H54 (cell line): ENCODE measurements at regions not wholly inside any gene's neighbourhood (a gene's known extent, or its start where the extent isn't known, plus 50 kb on each side); places are given as distances from the start of the nearest gene placed in this dataset.
"Not testable (repeated sequence)": the region's sequence is repeated elsewhere in the genome, so short reads cannot be mapped to it uniquely, and the experiment has no call there.

Experiments used
- DNase-seq: peaks from one replicate; pipeline ENCODE4 v3.0.0; 2011; ENCODE audit warnings: low spot score, mixed read lengths; ENCODE audit not compliant: insufficient read length
- FAIRE-seq: peaks from 3 replicates; lab custom pipeline; 2011; peaks lifted over from hg19 to GRCh38; lab: Jason Lieb, UNC
- POLR2A ChIP-seq: IDR thresholded peaks from 2 replicates; pipeline ENCODE4 v1.6.1; 2011; ENCODE audit warnings: low read depth, mild to moderate bottlenecking, low read length

DNA sequence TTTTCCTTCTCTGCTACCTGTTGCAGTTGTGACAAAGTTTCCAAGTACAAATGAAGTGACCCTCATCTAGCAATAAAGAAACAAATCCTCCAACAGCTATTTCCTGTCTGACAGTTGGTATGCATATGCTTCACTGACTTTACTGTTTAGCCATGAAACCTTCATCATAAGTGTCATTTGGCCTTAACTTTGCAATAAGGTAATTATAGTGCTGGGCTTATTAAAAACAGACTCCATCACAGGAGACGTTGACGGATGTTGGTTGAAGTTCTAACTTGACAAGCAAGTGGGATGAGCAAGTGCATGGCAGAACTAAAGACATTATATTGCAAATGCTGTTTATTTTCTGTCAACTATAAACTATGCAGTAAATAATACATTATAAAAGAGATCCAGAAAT lies 425.2 kb downstream of the RPS29 start:
- no peak for DNase-seq
- TF ChIP-seq POLR2A = no peak

DNA sequence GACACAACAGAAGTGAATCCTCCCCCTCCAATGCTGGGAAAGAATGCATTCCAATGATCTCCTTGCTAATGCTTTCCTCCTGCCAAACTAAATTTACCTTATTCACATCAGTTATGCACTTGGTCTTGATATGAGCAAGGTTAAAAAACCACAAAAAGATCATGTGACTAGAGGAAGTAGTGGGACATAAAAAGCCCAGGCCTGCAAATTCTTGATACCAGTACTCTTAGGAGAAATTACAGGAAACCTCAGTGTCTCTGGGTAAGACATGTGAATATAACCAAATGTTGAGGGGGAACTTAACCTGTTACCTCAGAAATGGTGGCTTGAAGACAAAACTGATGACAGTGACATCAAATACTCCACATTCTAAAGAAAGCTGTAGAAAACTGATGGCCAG lies 427.1 kb downstream of the RPS29 start:
- DNase-seq = no peak
- no peak for FAIRE-seq
- no peak for TF ChIP-seq POLR2A

More for the DNA sequence above, 425.2 kb downstream of the RPS29 start:
- FAIRE-seq = no peak

DNA sequence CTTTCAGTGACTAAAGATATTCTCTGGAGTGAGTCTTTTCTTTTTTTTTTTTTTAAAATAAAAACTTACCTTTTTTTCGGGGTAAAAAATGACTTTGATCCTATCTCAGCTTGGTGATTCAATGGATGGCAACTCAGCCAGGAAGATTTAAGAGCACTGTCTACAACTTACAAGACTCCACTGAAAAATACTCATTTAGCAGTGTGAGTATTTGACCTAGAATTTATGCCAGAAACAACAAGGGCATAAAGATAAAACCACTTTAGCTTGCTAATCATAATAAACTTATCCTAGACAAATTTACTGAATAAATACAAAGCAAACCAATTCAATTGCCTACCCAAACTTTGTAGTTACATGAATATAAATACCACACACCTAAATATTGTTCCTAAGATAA lies 446.6 kb downstream of the RPS29 start:
- TF ChIP-seq POLR2A = no peak
- DNase-seq (no peak), FAIRE-seq (no peak)

DNA sequence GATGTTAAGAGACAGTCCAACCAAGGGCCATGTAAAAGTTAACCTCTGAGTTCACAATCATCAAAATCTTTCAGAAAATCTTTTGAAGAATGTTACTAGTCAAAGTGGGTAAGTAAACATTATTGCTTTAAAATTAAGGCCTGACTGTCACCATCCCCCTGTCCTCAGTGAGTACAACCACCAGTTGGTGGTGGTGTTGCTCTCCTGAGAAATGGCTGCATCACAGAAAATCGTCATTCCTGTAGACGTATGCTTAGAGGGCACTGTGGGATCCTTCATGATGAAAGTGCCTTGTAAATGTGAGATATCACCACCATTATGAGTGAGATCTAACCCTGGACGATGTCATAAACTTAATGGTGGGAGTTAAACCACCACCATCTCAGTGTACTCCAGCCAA lies 451.2 kb downstream of the RPS29 start:
- no peak for FAIRE-seq
- no peak for DNase-seq
- no peak for TF ChIP-seq POLR2A

DNA sequence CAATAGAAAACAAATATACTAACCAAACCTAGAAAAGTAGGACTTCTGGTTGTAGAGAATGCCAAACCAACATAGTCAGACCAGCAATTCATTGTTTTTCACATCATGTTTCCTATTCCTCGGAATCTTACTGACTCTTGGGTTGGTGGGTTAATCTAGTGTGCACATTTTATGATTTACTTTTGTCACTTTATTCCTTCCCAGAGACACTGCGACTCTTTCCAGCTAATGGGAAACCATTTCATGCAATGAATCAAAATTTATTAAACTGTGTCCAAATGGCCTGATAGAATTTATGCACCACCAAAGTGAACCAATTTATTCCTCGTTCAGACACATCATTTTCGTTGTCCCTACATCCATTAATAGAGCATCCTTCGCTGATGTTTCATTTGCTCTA lies 464.9 kb downstream of the RPS29 start:
- DNase-seq = no peak
- no peak for TF ChIP-seq POLR2A
- FAIRE-seq = no peak

DNA sequence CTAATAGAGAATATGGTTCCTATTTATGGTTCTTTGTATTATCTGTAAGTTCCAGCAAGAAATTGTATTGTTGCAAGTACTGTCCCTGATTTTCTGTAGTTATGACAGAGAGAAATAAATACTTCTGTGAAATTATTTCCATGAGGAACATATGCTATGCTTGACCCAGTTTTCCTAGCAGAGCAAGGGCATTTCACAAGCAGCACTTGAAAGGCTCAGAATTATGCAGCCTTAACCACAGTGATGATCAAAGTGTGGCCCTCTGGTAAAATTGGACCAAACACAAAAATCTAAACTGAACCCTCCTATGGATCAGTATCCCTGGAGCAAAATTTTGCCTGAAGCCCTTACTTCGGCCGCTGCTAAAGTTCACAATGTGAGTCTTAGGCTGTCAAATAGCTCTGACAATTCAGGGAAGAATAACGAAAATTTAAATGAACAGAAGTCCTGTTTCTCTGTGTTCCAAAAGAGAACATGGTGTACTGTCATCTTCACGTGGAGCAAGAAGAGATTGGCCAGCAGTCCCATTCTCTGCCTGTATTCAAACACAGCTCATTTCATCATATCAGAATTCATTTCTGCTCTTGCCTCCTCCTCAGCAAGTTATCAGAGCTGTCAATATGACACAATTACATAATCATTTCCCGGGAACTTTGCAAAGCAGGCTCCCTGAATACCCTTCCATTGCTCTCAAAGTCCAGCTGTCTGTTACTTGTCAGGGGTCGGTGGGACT lies 471.9 kb downstream of the RPS29 start:
- DNase-seq = no peak
- FAIRE-seq = no peak
- no peak for TF ChIP-seq POLR2A

DNA sequence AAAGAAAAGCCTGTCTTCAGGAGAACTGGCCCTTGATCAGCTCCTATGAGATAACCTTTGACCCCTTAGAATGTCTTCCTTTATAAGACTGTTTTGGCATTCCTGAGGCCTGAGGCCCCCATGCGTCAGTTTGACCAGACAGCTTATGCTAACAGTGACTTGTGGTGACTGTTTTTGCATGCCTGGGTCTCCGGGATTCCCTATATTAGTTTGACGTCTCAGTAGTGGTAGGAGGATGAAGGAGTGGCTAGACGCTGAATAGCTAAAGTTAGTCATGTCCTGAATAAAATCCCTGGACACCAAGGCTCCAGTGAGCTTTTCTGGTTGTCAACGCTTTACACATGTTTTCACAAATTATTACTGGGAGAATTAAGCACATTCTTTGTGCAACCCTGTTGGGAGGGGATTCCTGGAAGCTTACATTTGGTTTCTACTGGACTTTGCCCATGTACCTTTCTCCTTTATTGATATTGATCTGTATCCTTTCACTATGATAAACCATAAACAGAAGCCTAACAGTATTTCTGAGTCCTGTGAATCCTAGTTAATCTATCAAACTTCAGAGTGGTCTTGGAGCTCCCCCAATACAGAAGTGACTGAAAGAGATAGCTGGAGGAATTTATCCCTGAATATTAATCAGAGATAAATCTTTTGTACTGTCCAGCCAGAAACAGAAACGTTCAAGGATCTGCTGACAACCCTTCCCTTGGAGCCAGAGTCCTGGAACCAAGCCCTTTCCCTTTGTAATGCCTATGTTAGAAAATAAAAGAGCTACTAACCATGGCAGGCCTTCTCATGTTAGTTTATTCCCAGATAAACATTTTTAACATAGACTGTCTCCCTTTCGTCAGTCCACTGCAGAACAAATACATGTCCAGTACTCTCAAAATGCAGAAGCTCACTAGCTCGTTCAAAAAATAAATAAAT lies 479.2 kb downstream of the RPS29 start:
- FAIRE-seq (no peak), DNase-seq (no peak)
- TF ChIP-seq POLR2A = no peak

DNA sequence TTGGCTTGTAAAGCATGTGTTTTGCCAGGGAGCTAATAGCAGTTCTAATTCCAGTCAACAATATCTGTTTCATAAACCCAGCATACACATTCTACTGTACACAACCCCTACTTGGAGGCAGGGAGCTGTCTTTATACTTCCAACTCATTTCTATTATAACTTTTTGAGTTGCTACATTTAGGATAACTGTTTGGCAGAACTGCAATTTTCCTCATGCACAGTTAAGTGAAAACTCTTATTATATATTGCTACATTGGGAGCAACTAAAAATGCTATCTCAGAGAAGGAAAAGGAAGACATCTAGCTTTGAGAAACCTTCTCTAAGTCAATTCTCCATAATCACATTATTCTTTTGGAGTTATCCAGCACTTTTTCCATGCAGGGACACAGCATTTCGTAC lies 480.2 kb downstream of the RPS29 start:
- TF ChIP-seq POLR2A = no peak
- no peak for DNase-seq
- no peak for FAIRE-seq

DNA sequence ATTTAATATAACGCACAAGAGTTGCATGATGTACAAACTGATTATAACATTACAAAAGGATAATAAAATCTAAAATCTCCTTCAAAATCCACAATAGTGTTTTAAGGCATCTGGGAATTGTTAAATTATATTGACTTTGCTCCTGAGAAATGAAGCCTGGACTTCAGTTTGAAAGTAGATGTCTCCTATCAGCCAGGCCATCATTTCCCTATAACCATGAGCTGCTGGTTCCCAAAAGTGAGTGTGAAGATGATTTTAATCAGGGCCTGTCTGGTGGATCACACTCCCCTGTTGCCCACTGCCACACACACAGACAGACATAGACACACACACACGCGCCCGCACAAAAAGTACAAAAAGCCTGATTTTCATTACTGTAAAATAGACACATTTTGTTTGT lies 480.7 kb downstream of the RPS29 start:
- TF ChIP-seq POLR2A = no peak
- no peak for DNase-seq
- FAIRE-seq = no peak

DNA sequence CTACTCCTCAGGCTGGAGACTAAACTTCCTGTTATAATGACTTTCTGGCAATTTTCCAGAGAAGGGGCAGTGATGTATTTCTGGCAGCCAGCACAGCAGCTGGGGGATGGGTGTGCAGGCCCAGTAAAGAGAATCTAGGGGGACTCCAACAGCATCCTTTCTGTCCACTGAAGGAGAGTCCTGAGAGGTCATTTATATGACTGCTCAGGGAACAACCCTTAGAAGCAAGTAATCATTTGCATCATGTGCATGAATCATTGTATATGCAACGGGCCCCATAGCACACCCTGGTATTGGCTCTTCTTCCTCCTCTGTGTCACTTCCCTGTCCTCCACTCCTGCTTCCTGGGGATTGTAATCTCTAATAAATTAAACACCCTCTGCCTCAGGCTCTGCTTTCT lies 493.8 kb downstream of the RPS29 start:
- TF ChIP-seq POLR2A = no peak
- DNase-seq (no peak), FAIRE-seq (no peak)

DNA sequence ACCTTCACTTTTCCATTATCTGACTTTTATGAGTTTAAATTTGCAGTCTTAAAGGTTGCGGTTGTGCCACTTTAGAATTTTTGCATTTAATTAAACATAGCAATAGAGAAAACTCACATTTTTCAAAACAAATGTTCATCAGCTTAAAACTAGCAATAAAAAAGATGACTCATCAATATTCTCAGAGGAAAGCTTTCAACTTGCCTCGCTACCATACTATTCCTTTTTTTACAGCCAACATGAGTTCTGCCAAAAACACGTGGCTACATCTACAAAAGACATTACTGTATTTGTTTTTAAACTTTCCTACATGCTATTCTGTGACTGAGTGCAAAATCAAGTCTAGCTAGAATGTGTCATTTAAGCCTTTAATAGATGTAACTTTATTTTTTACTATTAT lies 497.1 kb downstream of the RPS29 start:
- FAIRE-seq (no peak), DNase-seq (no peak)
- no peak for TF ChIP-seq POLR2A

DNA sequence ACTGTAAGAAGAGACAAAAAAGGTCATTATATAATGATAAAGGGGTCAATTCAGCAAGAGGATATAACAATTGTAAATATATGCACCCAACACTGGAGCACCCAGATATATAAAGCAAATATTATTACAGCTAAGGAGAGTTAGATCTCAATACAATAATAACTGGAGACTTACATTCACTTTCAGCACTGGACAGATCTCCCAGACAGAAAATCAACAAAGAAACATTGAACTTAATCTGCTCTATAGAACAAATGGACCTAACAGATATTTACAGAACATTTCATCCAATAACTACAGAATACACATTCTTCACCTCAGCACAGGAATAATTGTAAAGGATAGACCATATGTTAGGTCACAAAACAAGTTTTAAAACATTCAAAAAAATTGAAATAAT lies 512.9 kb downstream of the RPS29 start:
- DNase-seq, FAIRE-seq: not testable (repeated sequence)

DNA sequence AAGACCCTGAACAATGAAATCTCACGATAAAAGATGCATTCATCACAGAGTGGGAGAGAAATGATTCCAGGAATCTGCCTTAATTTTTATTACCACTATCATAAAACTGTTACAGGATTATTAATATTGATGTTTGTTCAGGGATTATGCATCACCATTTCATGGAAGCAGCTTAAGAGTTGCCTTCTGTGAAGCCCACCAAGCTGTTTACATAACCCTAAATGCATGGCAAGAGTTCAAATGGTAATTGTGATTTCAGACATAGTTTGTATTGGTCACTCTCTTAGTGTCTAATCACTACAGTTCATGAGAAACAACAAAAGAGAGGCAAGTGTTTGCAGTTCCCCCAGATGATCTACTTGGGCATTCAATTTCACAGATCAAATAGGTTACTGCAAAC lies 527.7 kb downstream of the RPS29 start:
- FAIRE-seq (no peak), DNase-seq (no peak)
- no peak for TF ChIP-seq POLR2A

DNA sequence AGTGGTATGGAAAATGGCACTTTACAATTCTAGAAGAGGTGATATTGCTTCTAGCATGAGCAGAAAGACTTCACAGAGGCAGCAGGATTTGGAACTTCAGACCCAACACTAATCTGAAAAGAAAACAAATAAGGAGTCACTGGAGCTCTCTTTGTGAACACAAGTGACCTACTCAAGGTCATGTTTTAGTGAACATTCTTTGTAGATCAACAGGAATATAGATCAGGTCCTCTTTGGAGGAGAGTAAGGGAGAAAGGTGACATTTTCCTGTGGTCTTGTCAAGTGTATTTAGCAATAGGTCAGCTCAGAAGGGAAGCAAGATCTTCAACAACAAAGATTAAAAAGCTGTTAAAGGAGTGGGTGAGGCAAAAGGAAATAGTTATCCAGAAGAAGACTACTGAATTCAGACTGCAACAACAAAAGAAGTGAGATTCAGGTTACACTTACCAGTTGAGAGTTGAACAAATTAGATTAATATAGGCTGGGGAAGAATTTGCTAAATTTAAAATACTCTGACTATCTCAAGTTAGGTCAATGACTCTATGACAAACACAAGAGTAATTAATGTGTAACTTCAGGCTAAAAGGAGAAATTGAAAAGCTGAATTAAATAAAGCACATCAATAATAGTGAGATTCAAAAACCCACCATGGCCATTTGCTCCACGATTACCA lies 528.2 kb downstream of the RPS29 start:
- no peak for TF ChIP-seq POLR2A
- FAIRE-seq = no peak
- no peak for DNase-seq

DNA sequence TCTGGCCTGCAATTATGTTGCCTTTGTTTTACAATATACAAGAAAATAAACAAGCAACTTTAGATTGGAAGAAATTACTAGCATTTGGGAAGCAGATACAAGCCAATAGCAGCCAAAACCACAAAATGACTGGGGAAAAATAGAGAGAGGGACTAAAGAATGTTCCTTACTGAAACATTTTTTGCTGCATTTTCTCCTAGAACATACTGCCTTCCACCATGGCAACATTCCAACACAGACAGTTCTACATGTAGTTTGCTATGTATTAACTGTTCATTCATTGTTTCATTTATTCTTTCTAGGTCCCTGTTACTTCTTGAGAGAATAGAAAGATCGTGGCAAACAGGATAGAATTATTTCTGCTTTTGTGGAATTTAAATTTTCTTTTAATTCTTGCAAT lies 530.2 kb downstream of the RPS29 start:
- FAIRE-seq (no peak), DNase-seq (no peak)
- TF ChIP-seq POLR2A = no peak
